Esophagus squamous epithelium (tissue), 5 donors: ENCODE measurements at regions not wholly inside any gene's neighbourhood (a gene's known extent, or its start where the extent isn't known, plus 50 kb on each side); places are given as distances from the start of the nearest gene placed in this dataset.

ENCODE experiments used
- DNase-seq: peaks from one replicate; lab custom pipeline; 2025; lab: John Stamatoyannopoulos, UW
- H3K27ac ChIP-seq, 4 donors: fragments of 200-600 bp; sonication (generic); one replicate each; pipeline ENCODE4 v1.5.1; 2016 to 2019; ENCODE audit warnings: mild to moderate bottlenecking in 1 of 4
- H3K27me3 ChIP-seq, 4 donors: fragments of 200-600 bp; sonication (generic); 1 replicate in 3 of 4; 2 replicates in 1 of 4; pipeline versions ENCODE4 v1.5.1 to v1.6.0; 2017 to 2021; ENCODE audit warnings: antibody characterized with exemption in 1 of 4
- H3K36me3 ChIP-seq, 3 donors: fragments of 200-600 bp; sonication (generic); one replicate each; pipeline ENCODE4 v1.5.1; 2016 to 2019
- H3K4me1 ChIP-seq, 3 donors: fragments of 200-600 bp; sonication (generic); one replicate each; pipeline ENCODE4 v1.5.1; 2017 to 2019
- H3K4me3 ChIP-seq, 4 donors: fragments of 200-600 bp; sonication (generic); 1 replicate in 3 of 4; 2 replicates in 1 of 4; pipeline ENCODE4 v1.5.1; 2016 to 2019; ENCODE audit warnings: mild to moderate bottlenecking in 2 of 4, moderate library complexity in 1 of 4
- H3K9me3 ChIP-seq, 3 donors: fragments of 200-600 bp; sonication (generic); one replicate each; pipeline ENCODE4 v1.5.1; 2016 to 2019
- CTCF ChIP-seq, 6 experiments: fragments of 450-650 bp in 4 of 6; fragments of 200-600 bp in 2 of 6; sonication (generic) in 2 of 6; IDR thresholded peaks; one replicate each; pipeline ENCODE4 v1.5.1; 2016 to 2019; ENCODE audit warnings: antibody characterized with exemption in 6 of 6, mild to moderate bottlenecking in 4 of 6, moderate library complexity in 4 of 6
- POLR2A ChIP-seq, 4 donors: fragments of 450-650 bp; IDR thresholded peaks; one replicate each; pipeline ENCODE4 v1.6.1; 2017; ENCODE audit warnings: antibody characterized with exemption in 4 of 4, mild to moderate bottlenecking in 4 of 4, moderate library complexity in 3 of 4
- WGBS, 2 donors: methylation state at CpG; one replicate each; pipeline ENCODE4 v1.1.5; 2018; 5-methylcytosine and 5-hydroxymethylcytosine counted together
- intact Hi-C: fragments of 100-400 bp; cut with DNase I; formaldehyde crosslinking; loops from one replicate; pipeline ENCODE4 v1.15.0; 2022
- donor health status: DM: yes; HTN: yes; CAD: no.

GRCh38 chr12:98007963-98008362, 507.4 kb upstream of the TMPO start:
- H3K4me1 ChIP-seq: no peaks in the 10 kb centered on the region
- H3K27ac ChIP-seq: no peak overlapping the region
- H3K4me3 ChIP-seq: no peak overlapping the region
- no peaks in the 10 kb centered on the region for H3K27me3 ChIP-seq
- no peaks in the 10 kb centered on the region for H3K9me3 ChIP-seq
- TF ChIP-seq POLR2A (IDR thresholded peaks at IDR 0.05) (no peak), CTCF (IDR thresholded peaks at IDR 0.05) (no peak)
- WGBS, 2 donors: 35 to 57% methylated on average over 1 of the region's 1 CpG
- intact Hi-C loops: no loop called here
- DNase-seq: no peak
- H3K36me3 ChIP-seq: no peaks in the 10 kb centered on the region

- Histone ChIP-seq H3K4me3 (no peak overlapping the region), H3K27ac (no peak overlapping the region), H3K36me3 (no peaks in the 10 kb centered on the region), H3K9me3 (no peaks in the 10 kb centered on the region), H3K27me3 (peaks cover 0 to 6% (median 0%) of the 10 kb centered on the region in 4 donors), H3K4me1 (no peaks in the 10 kb centered on the region)
- no peak for DNase-seq
- TF ChIP-seq CTCF (IDR thresholded peaks at IDR 0.05) (no peak), POLR2A (IDR thresholded peaks at IDR 0.05) (no peak)
- intact Hi-C loops: no loop called here
- 74 to 95% methylated on average over 2 to 5 of the region's 5 CpGs for WGBS, 2 donors
Observed at GRCh38 chr12:98013560-98013959, 501.8 kb upstream of the TMPO start.

GRCh38 chr12:98018836-98019235, 496.6 kb upstream of the TMPO start:
- no peak for DNase-seq
- peaks cover 0 to 11% (median 3%) of the 10 kb centered on the region in 3 donors for H3K4me1 ChIP-seq
- TF ChIP-seq POLR2A (IDR thresholded peaks at IDR 0.05) (no peak), CTCF (IDR thresholded peaks at IDR 0.05) (no peak)
- H3K27ac ChIP-seq: no peak overlapping the region
- H3K36me3 ChIP-seq: no peaks in the 10 kb centered on the region
- no peaks in the 10 kb centered on the region for H3K9me3 ChIP-seq
- intact Hi-C loops: no loop called here
- peaks cover 0 to 30% (median 0%) of the 10 kb centered on the region in 4 donors for H3K27me3 ChIP-seq
- H3K4me3 ChIP-seq: no peak overlapping the region

DNA sequence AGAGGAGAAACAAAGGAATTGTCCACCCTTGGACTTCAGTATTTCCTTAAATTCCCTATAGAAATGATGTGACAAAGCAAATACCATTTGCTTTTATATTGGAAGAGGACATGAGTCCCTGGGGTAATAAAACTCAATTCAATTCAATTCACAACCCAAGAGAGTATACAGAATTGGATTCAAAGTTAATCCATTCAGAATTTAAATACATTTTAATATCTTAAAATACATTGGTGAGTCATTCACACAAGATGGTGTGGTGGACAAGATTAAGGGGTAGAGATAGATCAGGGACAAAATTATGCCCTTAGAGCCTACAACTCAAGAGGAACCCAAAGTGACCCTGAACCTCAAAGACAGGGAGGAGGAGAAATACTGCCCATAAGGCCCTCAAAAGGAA, 495.0 kb upstream of the TMPO start:
- no peak for DNase-seq
- H3K27ac ChIP-seq: no peak overlapping the region
- intact Hi-C loops: no loop called here

DNA sequence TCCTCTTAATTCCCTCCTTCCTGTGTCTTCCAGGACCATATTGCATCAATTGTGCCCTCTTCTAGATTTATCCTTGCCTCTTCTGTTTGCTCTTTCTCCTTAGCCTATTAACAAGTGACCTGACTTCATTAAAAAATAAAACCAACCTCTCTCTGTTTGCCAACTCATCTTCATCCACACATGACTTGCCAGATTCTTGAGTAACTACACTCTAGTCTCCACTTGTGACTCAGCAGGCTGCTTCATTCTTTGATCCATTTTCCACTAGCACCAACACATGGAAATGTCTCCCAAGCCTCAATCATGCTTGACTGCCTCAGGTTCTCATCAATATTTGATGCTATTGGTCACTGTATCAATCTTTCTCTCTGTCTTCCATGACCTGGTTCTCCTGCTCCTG, 492.4 kb upstream of the TMPO start:
- no peak overlapping the region for H3K27ac ChIP-seq
- H3K36me3 ChIP-seq: no peaks in the 10 kb centered on the region
- intact Hi-C loops: no loop called here
- no peak for DNase-seq
- H3K4me1 ChIP-seq: peaks cover 0 to 11% (median 3%) of the 10 kb centered on the region in 3 donors
- H3K27me3 ChIP-seq: peaks cover 0 to 43% (median 0%) of the 10 kb centered on the region in 4 donors
- TF ChIP-seq CTCF (IDR thresholded peaks at IDR 0.05) (no peak), POLR2A (IDR thresholded peaks at IDR 0.05) (no peak)
- H3K4me3 ChIP-seq: no peak overlapping the region
- no peaks in the 10 kb centered on the region for H3K9me3 ChIP-seq

More for the DNA sequence above, 495.0 kb upstream of the TMPO start:
- Histone ChIP-seq H3K4me1 (peaks cover 0 to 11% (median 3%) of the 10 kb centered on the region in 3 donors), H3K4me3 (no peak overlapping the region), H3K9me3 (no peaks in the 10 kb centered on the region), H3K27me3 (peaks cover 0 to 38% (median 0%) of the 10 kb centered on the region in 4 donors), H3K36me3 (no peaks in the 10 kb centered on the region)
- no peak for TF ChIP-seq POLR2A (IDR thresholded peaks at IDR 0.05)
- no peak for TF ChIP-seq CTCF (IDR thresholded peaks at IDR 0.05)
